HG02884 (cell line): ENCODE measurements at regions not wholly inside any gene's neighbourhood (a gene's known extent, or its start where the extent isn't known, plus 50 kb on each side); places are given as distances from the start of the nearest gene placed in this dataset.

Experiments
- ATAC-seq: cut with Tn5 transposase; IDR thresholded peaks from one replicate; pipeline ENCODE4 v1.9.1; 2021; ENCODE audit warnings: mild to moderate bottlenecking, moderate library complexity; ENCODE audit not compliant: unreplicated experiment

GRCh38 chr18:34159691-34160185 lies 65.0 kb downstream of the NOL4 start:
- no peak for ATAC-seq

- ATAC-seq: no peak
These were observed 65.6 kb downstream of the NOL4 start for GRCh38 chr18:34158881-34159690.

- ATAC-seq: peak; percentile 67
These were observed 71.0 kb downstream of the NOL4 start for GRCh38 chr18:34153711-34154110.

GRCh38 chr18:34131006-34131405 lies 93.7 kb downstream of the NOL4 start:
- ATAC-seq: no peak

GRCh38 chr18:34128436-34128835 lies 96.3 kb downstream of the NOL4 start:
- no peak for ATAC-seq

- ATAC-seq: no peak
These were observed 98.6 kb downstream of the NOL4 start for GRCh38 chr18:34126121-34126520.

- peak; percentile 97 for ATAC-seq
These were observed 101.9 kb downstream of the NOL4 start for GRCh38 chr18:34122724-34123334.

- no peak for ATAC-seq
These were observed 103.5 kb downstream of the NOL4 start for GRCh38 chr18:34121200-34121721.

GRCh38 chr18:34120294-34120693 lies 104.4 kb downstream of the NOL4 start:
- no peak for ATAC-seq

- ATAC-seq: no peak
These were observed 107.4 kb downstream of the NOL4 start for GRCh38 chr18:34117319-34117718.

GRCh38 chr18:34115409-34116081 lies 109.2 kb downstream of the NOL4 start:
- ATAC-seq: no peak

- no peak for ATAC-seq
These were observed 109.7 kb downstream of the NOL4 start for GRCh38 chr18:34114996-34115395.

- no peak for ATAC-seq
These were observed 116.5 kb downstream of the NOL4 start for GRCh38 chr18:34108206-34108605.

- ATAC-seq: no peak
These were observed 126.6 kb downstream of the NOL4 start for GRCh38 chr18:34098109-34098508.

- ATAC-seq: no peak
These were observed 127.4 kb downstream of the NOL4 start for GRCh38 chr18:34097312-34097711.

GRCh38 chr18:34094148-34094547 lies 130.6 kb downstream of the NOL4 start:
- no peak for ATAC-seq

GRCh38 chr18:34092796-34093195 lies 131.9 kb downstream of the NOL4 start:
- ATAC-seq: no peak

GRCh38 chr18:34086370-34086769 lies 138.3 kb downstream of the NOL4 start:
- ATAC-seq: no peak

GRCh38 chr18:34085140-34085739 lies 139.5 kb downstream of the NOL4 start:
- ATAC-seq: no peak

- ATAC-seq: no peak
These were observed 140.1 kb downstream of the NOL4 start for GRCh38 chr18:34084635-34085034.

- ATAC-seq: no peak
These were observed 140.7 kb downstream of the NOL4 start for GRCh38 chr18:34083910-34084535.
